ENCODE measurements at regions not wholly inside any gene's neighbourhood (a gene's known extent, or its start where the extent isn't known, plus 50 kb on each side); places are given as distances from the start of the nearest gene placed in this dataset.

- no peak overlapping the region for H2AFZ ChIP-seq (ENCODE audit: insufficient read depth, low read length, poor library complexity)
- no peak for DNase-seq
- no peak overlapping the region for H3K18ac ChIP-seq (ENCODE audit: low read length)
- no CpG with 5 or more reads among the region's 18 CpGs for WGBS (ENCODE audit: extremely low coverage, insufficient coverage, insufficient read length)
- no peak overlapping the region for H4K91ac ChIP-seq (ENCODE audit: low read depth, low read length)
- H4K12ac ChIP-seq (ENCODE audit: low read depth, low read length): no peak overlapping the region
- H4K8ac ChIP-seq (ENCODE audit: low read depth, low read length): no peak overlapping the region
- no peak overlapping the region for H3K23ac ChIP-seq (ENCODE audit: low read length)
- H3K4me3 ChIP-seq (ENCODE audit: low read depth, low read length): no peak overlapping the region
- H3K9ac ChIP-seq (ENCODE audit: low read length): no peak overlapping the region
- no peak overlapping the region for H3K4me2 ChIP-seq (ENCODE audit: low read length)
- H3K79me1 ChIP-seq (ENCODE audit: low read length): no peaks in the 10 kb centered on the region
- no peak overlapping the region for H2BK12ac ChIP-seq (ENCODE audit: low read length)
- H2BK120ac ChIP-seq (ENCODE audit: insufficient read depth, low read length, poor library complexity): no peak overlapping the region
- H3K36me3 ChIP-seq (ENCODE audit: control insufficient read depth in 1 of 2, insufficient read depth in 2 of 2, low read length in 2 of 2): no peaks in the 10 kb centered on the region
- H2BK5ac ChIP-seq (ENCODE audit: low read depth, low read length, poor library complexity): no peak overlapping the region
- H3K4me1 ChIP-seq (ENCODE audit: control insufficient read depth in 1 of 2, insufficient read depth in 2 of 2, low read length in 2 of 2): no peaks in the 10 kb centered on the region
- H3K4ac ChIP-seq (ENCODE audit: low read depth, low read length): no peak overlapping the region
- H3K79me2 ChIP-seq (ENCODE audit: control insufficient read depth, insufficient read depth, low read length, poor library complexity): no peaks in the 10 kb centered on the region
- peaks cover 8% of the 10 kb centered on the region for H3K9me3 ChIP-seq (ENCODE audit: insufficient read depth, low read depth, low read length)
- H3K27ac ChIP-seq (ENCODE audit: low read depth, low read length): no peak overlapping the region
- H3K27me3 ChIP-seq (ENCODE audit: insufficient read depth, low read length): no peaks in the 10 kb centered on the region
- no peak overlapping the region for H3K14ac ChIP-seq (ENCODE audit: low read length)
- no peak overlapping the region for H2AK5ac ChIP-seq (ENCODE audit: low read length)
Measured at GRCh38 chr22:44369916-44370801, 57.4 kb upstream of the SHISAL1 start.

- H3K27ac ChIP-seq (ENCODE audit: low read depth, low read length): no peak overlapping the region
- H2AK5ac ChIP-seq (ENCODE audit: low read length): no peak overlapping the region
- no peak overlapping the region for H3K18ac ChIP-seq (ENCODE audit: low read length)
- H4K8ac ChIP-seq (ENCODE audit: low read depth, low read length): no peak overlapping the region
- H3K27me3 ChIP-seq (ENCODE audit: insufficient read depth, low read length): no peaks in the 10 kb centered on the region
- no peak overlapping the region for H2BK12ac ChIP-seq (ENCODE audit: low read length)
- no peak overlapping the region for H3K4me2 ChIP-seq (ENCODE audit: low read length)
- H3K36me3 ChIP-seq (ENCODE audit: control insufficient read depth in 1 of 2, insufficient read depth in 2 of 2, low read length in 2 of 2): no peaks in the 10 kb centered on the region
- H4K12ac ChIP-seq (ENCODE audit: low read depth, low read length): no peak overlapping the region
- no peaks in the 10 kb centered on the region for H3K79me1 ChIP-seq (ENCODE audit: low read length)
- H3K14ac ChIP-seq (ENCODE audit: low read length): no peak overlapping the region
- DNase-seq: no peak
- H3K9ac ChIP-seq (ENCODE audit: low read length): no peak overlapping the region
- H4K91ac ChIP-seq (ENCODE audit: low read depth, low read length): no peak overlapping the region
- peaks cover 8% of the 10 kb centered on the region for H3K9me3 ChIP-seq (ENCODE audit: insufficient read depth, low read depth, low read length)
- H3K4me3 ChIP-seq (ENCODE audit: low read depth, low read length): no peak overlapping the region
- WGBS (ENCODE audit: extremely low coverage, insufficient coverage, insufficient read length): no CpG with 5 or more reads among the region's 15 CpGs
- no peak overlapping the region for H2BK120ac ChIP-seq (ENCODE audit: insufficient read depth, low read length, poor library complexity)
- H2AFZ ChIP-seq (ENCODE audit: insufficient read depth, low read length, poor library complexity): no peak overlapping the region
- no peak overlapping the region for H3K4ac ChIP-seq (ENCODE audit: low read depth, low read length)
- no peaks in the 10 kb centered on the region for H3K79me2 ChIP-seq (ENCODE audit: control insufficient read depth, insufficient read depth, low read length, poor library complexity)
- no peaks in the 10 kb centered on the region for H3K4me1 ChIP-seq (ENCODE audit: control insufficient read depth in 1 of 2, insufficient read depth in 2 of 2, low read length in 2 of 2)
- no peak overlapping the region for H2BK5ac ChIP-seq (ENCODE audit: low read depth, low read length, poor library complexity)
- no peak overlapping the region for H3K23ac ChIP-seq (ENCODE audit: low read length)
Measured at GRCh38 chr22:44369293-44369661, 56.5 kb upstream of the SHISAL1 start.

- no peaks in the 10 kb centered on the region for H3K79me2 ChIP-seq (ENCODE audit: control insufficient read depth, insufficient read depth, low read length, poor library complexity)
- DNase-seq: no peak
- H2BK12ac ChIP-seq (ENCODE audit: low read length): no peak overlapping the region
- no peak overlapping the region for H3K4me2 ChIP-seq (ENCODE audit: low read length)
- no peak overlapping the region for H4K8ac ChIP-seq (ENCODE audit: low read depth, low read length)
- no peak overlapping the region for H2BK120ac ChIP-seq (ENCODE audit: insufficient read depth, low read length, poor library complexity)
- no peak overlapping the region for H3K4ac ChIP-seq (ENCODE audit: low read depth, low read length)
- H3K4me3 ChIP-seq (ENCODE audit: low read depth, low read length): no peak overlapping the region
- no peak overlapping the region for H2AK5ac ChIP-seq (ENCODE audit: low read length)
- no peaks in the 10 kb centered on the region for H3K4me1 ChIP-seq (ENCODE audit: control insufficient read depth in 1 of 2, insufficient read depth in 2 of 2, low read length in 2 of 2)
- H3K18ac ChIP-seq (ENCODE audit: low read length): no peak overlapping the region
- H3K36me3 ChIP-seq (ENCODE audit: control insufficient read depth in 1 of 2, insufficient read depth in 2 of 2, low read length in 2 of 2): no peaks in the 10 kb centered on the region
- no peak overlapping the region for H3K14ac ChIP-seq (ENCODE audit: low read length)
- no peaks in the 10 kb centered on the region for H3K79me1 ChIP-seq (ENCODE audit: low read length)
- H2AFZ ChIP-seq (ENCODE audit: insufficient read depth, low read length, poor library complexity): no peak overlapping the region
- H3K27ac ChIP-seq (ENCODE audit: low read depth, low read length): no peak overlapping the region
- no peak overlapping the region for H3K9ac ChIP-seq (ENCODE audit: low read length)
- no peak overlapping the region for H4K91ac ChIP-seq (ENCODE audit: low read depth, low read length)
- no peak overlapping the region for H4K12ac ChIP-seq (ENCODE audit: low read depth, low read length)
- WGBS (ENCODE audit: extremely low coverage, insufficient coverage, insufficient read length): no CpG with 5 or more reads among the region's 16 CpGs
- no peaks in the 10 kb centered on the region for H3K27me3 ChIP-seq (ENCODE audit: insufficient read depth, low read length)
- peaks cover 8% of the 10 kb centered on the region for H3K9me3 ChIP-seq (ENCODE audit: insufficient read depth, low read depth, low read length)
- H3K23ac ChIP-seq (ENCODE audit: low read length): no peak overlapping the region
- no peak overlapping the region for H2BK5ac ChIP-seq (ENCODE audit: low read depth, low read length, poor library complexity)
Measured at GRCh38 chr22:44368611-44369292, 56.0 kb upstream of the SHISAL1 start.

GRCh38 chr22:44366372-44367300 lies 53.9 kb upstream of the SHISAL1 start:
- no peak for DNase-seq
- Histone ChIP-seq H2AFZ (ENCODE audit: insufficient read depth, low read length, poor library complexity) (no peak overlapping the region), H3K27me3 (ENCODE audit: insufficient read depth, low read length) (no peaks in the 10 kb centered on the region), H3K9ac (ENCODE audit: low read length) (no peak overlapping the region), H4K8ac (ENCODE audit: low read depth, low read length) (no peak overlapping the region), H2AK5ac (ENCODE audit: low read length) (no peak overlapping the region), H3K23ac (ENCODE audit: low read length) (no peak overlapping the region), H4K12ac (ENCODE audit: low read depth, low read length) (no peak overlapping the region), H3K14ac (ENCODE audit: low read length) (no peak overlapping the region), H3K4me1 (ENCODE audit: control insufficient read depth in 1 of 2, insufficient read depth in 2 of 2, low read length in 2 of 2) (peaks cover 3 to 7% of the 10 kb centered on the region in 2 experiments), H4K91ac (ENCODE audit: low read depth, low read length) (no peak overlapping the region), H2BK12ac (ENCODE audit: low read length) (no peak overlapping the region), H3K4me3 (ENCODE audit: low read depth, low read length) (no peak overlapping the region), H2BK120ac (ENCODE audit: insufficient read depth, low read length, poor library complexity) (no peak overlapping the region), H3K9me3 (ENCODE audit: insufficient read depth, low read depth, low read length) (peaks cover 4% of the 10 kb centered on the region), H3K4ac (ENCODE audit: low read depth, low read length) (no peak overlapping the region), H3K79me1 (ENCODE audit: low read length) (no peaks in the 10 kb centered on the region), H3K18ac (ENCODE audit: low read length) (no peak overlapping the region), H3K79me2 (ENCODE audit: control insufficient read depth, insufficient read depth, low read length, poor library complexity) (no peaks in the 10 kb centered on the region), H3K36me3 (ENCODE audit: control insufficient read depth in 1 of 2, insufficient read depth in 2 of 2, low read length in 2 of 2) (no peaks in the 10 kb centered on the region), H3K27ac (ENCODE audit: low read depth, low read length) (no peak overlapping the region), H3K4me2 (ENCODE audit: low read length) (no peak overlapping the region), H2BK5ac (ENCODE audit: low read depth, low read length, poor library complexity) (no peak overlapping the region)
- WGBS (ENCODE audit: extremely low coverage, insufficient coverage, insufficient read length): no CpG with 5 or more reads among the region's 7 CpGs

Data from trophoblast cell (in vitro differentiated cells and primary cell).